Keratinocyte (primary cell): ENCODE measurements at regions not wholly inside any gene's neighbourhood (a gene's known extent, or its start where the extent isn't known, plus 50 kb on each side); places are given as distances from the start of the nearest gene placed in this dataset.
A peak's percentile ranks its signal among the peaks of the same experiment; 100 is the strongest.

Source experiments
- DNase-seq: peaks from one replicate; pipeline ENCODE4 v3.0.0-alpha.2; 2011; ENCODE audit warnings: low read depth, missing footprints, low spot score
- FAIRE-seq: peaks from 2 replicates; lab custom pipeline; 2011; peaks lifted over from hg19 to GRCh38; lab: Jason Lieb, UNC
- H2AFZ ChIP-seq: 2 replicates; pipeline ENCODE4 v1.6.0; 2012; ENCODE audit warnings: low read length, control low read depth, inconsistent platforms; ENCODE audit not compliant: control insufficient read depth
- H3K27ac ChIP-seq: 2 replicates; pipeline ENCODE4 v1.5.1; 2011; ENCODE audit warnings: low read length; ENCODE audit not compliant: control insufficient read depth, insufficient read depth
- H3K27me3 ChIP-seq: 3 replicates; pipeline ENCODE4 v1.6.0; 2011; ENCODE audit warnings: low read length; ENCODE audit not compliant: control insufficient read depth, insufficient read depth; ENCODE audit errors: extremely low read depth
- H3K36me3 ChIP-seq, 2 experiments: 2 replicates in 1 of 2; 3 replicates in 1 of 2; pipeline ENCODE4 v1.5.1; 2011; ENCODE audit warnings: low read length in 2 of 2, mild to moderate bottlenecking in 1 of 2; ENCODE audit not compliant: control insufficient read depth in 2 of 2, insufficient read depth in 2 of 2; ENCODE audit errors: extremely low read depth in 1 of 2
- H3K4me1 ChIP-seq: 3 replicates; pipeline ENCODE4 v1.5.1; 2011; ENCODE audit warnings: low read length; ENCODE audit not compliant: control insufficient read depth, insufficient read depth; ENCODE audit errors: extremely low read depth
- H3K4me2 ChIP-seq: 3 replicates; pipeline ENCODE4 v1.6.0; 2011; ENCODE audit warnings: low read depth, low read length; ENCODE audit not compliant: control insufficient read depth, insufficient read depth; ENCODE audit errors: extremely low read depth
- H3K4me3 ChIP-seq, 3 experiments: fragments of 200-600 bp in 1 of 3; sonication (generic) in 1 of 3; 2 replicates in 2 of 3; 3 replicates in 1 of 3; pipeline ENCODE4 v1.5.1; 2011 to 2016; ENCODE audit warnings: low read length in 3 of 3, mild to moderate bottlenecking in 3 of 3, control low read depth in 2 of 3, inconsistent platforms in 1 of 3, low read depth in 1 of 3, mixed read lengths in 1 of 3, mixed run types in 1 of 3, moderate library complexity in 1 of 3; ENCODE audit not compliant: control insufficient read depth in 2 of 3, insufficient read depth in 2 of 3; ENCODE audit errors: extremely low read depth in 1 of 3
- H3K79me2 ChIP-seq: 2 replicates; pipeline ENCODE4 v1.6.0; 2012; ENCODE audit warnings: low read length; ENCODE audit not compliant: control insufficient read depth, insufficient read depth
- H3K9ac ChIP-seq: 3 replicates; pipeline ENCODE4 v1.6.0; 2011; ENCODE audit warnings: low read length; ENCODE audit not compliant: control insufficient read depth, insufficient read depth; ENCODE audit errors: extremely low read depth
- H3K9me1 ChIP-seq: 3 replicates; pipeline ENCODE4 v1.6.0; 2011; ENCODE audit warnings: low read length; ENCODE audit not compliant: control insufficient read depth, insufficient read depth; ENCODE audit errors: extremely low read depth
- H3K9me3 ChIP-seq: 2 replicates; pipeline ENCODE4 v1.5.1; 2012; ENCODE audit warnings: low read depth, low read length; ENCODE audit not compliant: control insufficient read depth
- H4K20me1 ChIP-seq: 3 replicates; pipeline ENCODE4 v1.6.0; 2011; ENCODE audit warnings: low read length; ENCODE audit not compliant: control insufficient read depth, insufficient read depth; ENCODE audit errors: extremely low read depth
- EZH2 ChIP-seq: IDR thresholded peaks from one replicate; pipeline ENCODE4 v1.6.1; 2012; ENCODE audit warnings: inconsistent platforms, mild to moderate bottlenecking, low read length, moderate library complexity
- dilution Hi-C: fragments of 300-500 bp; cut with MboI; formaldehyde crosslinking; loops from one replicate; pipeline ENCODE4 v1.7.0; 2020; ENCODE audit warnings: low sequenced_read_pairs; ENCODE audit not compliant: extremely low pct_ligation_motif_present
- TF ChIP-seq, protein P1 (sequence below), 3 experiments: IDR thresholded peaks in 1 of 3; conservative IDR thresholded peaks in 1 of 3; optimal IDR thresholded peaks in 1 of 3; 2 replicates in 2 of 3; 3 replicates in 1 of 3; pipeline versions ENCODE3 to v1.5.1; 2011; ENCODE audit warnings: low read length in 3 of 3, mild to moderate bottlenecking in 3 of 3, moderate library complexity in 2 of 3, control low read depth in 1 of 3, inconsistent platforms in 1 of 3; ENCODE audit not compliant: insufficient read depth in 2 of 3; ENCODE audit errors: extremely low read depth in 1 of 3

- Histone ChIP-seq H3K4me2 (no peak overlapping the region), H3K4me3 (no peak overlapping the region), H3K9me1 (no peaks in the 10 kb centered on the region), H2AFZ (no peak overlapping the region), H3K9me3 (no peaks in the 10 kb centered on the region), H3K79me2 (no peaks in the 10 kb centered on the region), H3K4me1 (peaks cover 27% of the 10 kb centered on the region), H3K9ac (no peak overlapping the region), H3K27me3 (no peaks in the 10 kb centered on the region), H3K27ac (no peak overlapping the region), H4K20me1 (no peaks in the 10 kb centered on the region), H3K36me3 (no peaks in the 10 kb centered on the region)
- TF ChIP-seq EZH2: no peak
- TF ChIP-seq, protein P1, sequence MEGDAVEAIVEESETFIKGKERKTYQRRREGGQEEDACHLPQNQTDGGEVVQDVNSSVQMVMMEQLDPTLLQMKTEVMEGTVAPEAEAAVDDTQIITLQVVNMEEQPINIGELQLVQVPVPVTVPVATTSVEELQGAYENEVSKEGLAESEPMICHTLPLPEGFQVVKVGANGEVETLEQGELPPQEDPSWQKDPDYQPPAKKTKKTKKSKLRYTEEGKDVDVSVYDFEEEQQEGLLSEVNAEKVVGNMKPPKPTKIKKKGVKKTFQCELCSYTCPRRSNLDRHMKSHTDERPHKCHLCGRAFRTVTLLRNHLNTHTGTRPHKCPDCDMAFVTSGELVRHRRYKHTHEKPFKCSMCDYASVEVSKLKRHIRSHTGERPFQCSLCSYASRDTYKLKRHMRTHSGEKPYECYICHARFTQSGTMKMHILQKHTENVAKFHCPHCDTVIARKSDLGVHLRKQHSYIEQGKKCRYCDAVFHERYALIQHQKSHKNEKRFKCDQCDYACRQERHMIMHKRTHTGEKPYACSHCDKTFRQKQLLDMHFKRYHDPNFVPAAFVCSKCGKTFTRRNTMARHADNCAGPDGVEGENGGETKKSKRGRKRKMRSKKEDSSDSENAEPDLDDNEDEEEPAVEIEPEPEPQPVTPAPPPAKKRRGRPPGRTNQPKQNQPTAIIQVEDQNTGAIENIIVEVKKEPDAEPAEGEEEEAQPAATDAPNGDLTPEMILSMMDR (optimal IDR thresholded peaks at IDR 0.05 in 1 of 3, IDR thresholded peaks at IDR 0.05 in 1 of 3, conservative IDR thresholded peaks at IDR 0.05 in 1 of 3; ENCODE audit: extremely low read depth in 1 of 3, insufficient read depth in 2 of 3, low read length in 3 of 3): peak in 1 of 3 experiments; percentile 4
- no peak for DNase-seq
- FAIRE-seq: peak; percentile 44
- dilution Hi-C loops: no loop called here
These were observed 200.1 kb downstream of the BCL11A start for GRCh38 chr2:60353406-60353800.

GRCh38 chr2:60352491-60353405 lies 200.7 kb downstream of the BCL11A start:
- Histone ChIP-seq H3K79me2 (no peaks in the 10 kb centered on the region), H3K9ac (no peak overlapping the region), H3K27me3 (no peaks in the 10 kb centered on the region), H3K4me2 (no peak overlapping the region), H3K9me1 (no peaks in the 10 kb centered on the region), H3K4me3 (no peak overlapping the region), H3K27ac (no peak overlapping the region), H3K4me1 (peaks cover 27% of the 10 kb centered on the region), H4K20me1 (no peaks in the 10 kb centered on the region), H2AFZ (no peak overlapping the region), H3K9me3 (no peaks in the 10 kb centered on the region), H3K36me3 (no peaks in the 10 kb centered on the region)
- FAIRE-seq: peak; percentile 52
- DNase-seq: no peak
- dilution Hi-C loops: no loop called here
- TF ChIP-seq, protein P1 (optimal IDR thresholded peaks at IDR 0.05 in 1 of 3, IDR thresholded peaks at IDR 0.05 in 1 of 3, conservative IDR thresholded peaks at IDR 0.05 in 1 of 3; ENCODE audit: extremely low read depth in 1 of 3, insufficient read depth in 2 of 3, low read length in 3 of 3): no peak
- TF ChIP-seq EZH2: no peak
